Muscle layer of duodenum (tissue), 2 donors: ENCODE measurements at regions not wholly inside any gene's neighbourhood (a gene's known extent, or its start where the extent isn't known, plus 50 kb on each side); places are given as distances from the start of the nearest gene placed in this dataset.

Experiments used
- H3K27ac ChIP-seq: one replicate; pipeline ENCODE4 v1.7.0; 2013; ENCODE audit warnings: mild to moderate bottlenecking, low read length
- H3K27me3 ChIP-seq: one replicate; pipeline ENCODE4 v1.7.0; 2013; ENCODE audit warnings: low read depth, mild to moderate bottlenecking, control low read depth, low read length
- H3K36me3 ChIP-seq, 2 donors: one replicate each; pipeline ENCODE4 v1.7.0; 2013; ENCODE audit warnings: low read length in 2 of 2, control low read depth in 1 of 2, mild to moderate bottlenecking in 1 of 2; ENCODE audit not compliant: insufficient read depth in 2 of 2, control insufficient read depth in 1 of 2
- H3K4me1 ChIP-seq, 2 donors: one replicate each; pipeline ENCODE4 v1.7.0; 2013; ENCODE audit warnings: low read length in 2 of 2, mild to moderate bottlenecking in 2 of 2, control low read depth in 1 of 2, moderate library complexity in 1 of 2; ENCODE audit not compliant: insufficient read depth in 2 of 2, control insufficient read depth in 1 of 2
- H3K4me3 ChIP-seq, 2 donors: one replicate each; pipeline ENCODE4 v1.7.0; 2013; ENCODE audit warnings: low read length in 2 of 2, low read depth in 1 of 2, mild to moderate bottlenecking in 1 of 2
- H3K9me3 ChIP-seq, 2 donors: one replicate each; pipeline ENCODE4 v1.7.0; 2013; ENCODE audit warnings: low read length in 2 of 2, control low read depth in 1 of 2, mild to moderate bottlenecking in 1 of 2; ENCODE audit not compliant: control insufficient read depth in 1 of 2
- donor health status: healthy.

DNA sequence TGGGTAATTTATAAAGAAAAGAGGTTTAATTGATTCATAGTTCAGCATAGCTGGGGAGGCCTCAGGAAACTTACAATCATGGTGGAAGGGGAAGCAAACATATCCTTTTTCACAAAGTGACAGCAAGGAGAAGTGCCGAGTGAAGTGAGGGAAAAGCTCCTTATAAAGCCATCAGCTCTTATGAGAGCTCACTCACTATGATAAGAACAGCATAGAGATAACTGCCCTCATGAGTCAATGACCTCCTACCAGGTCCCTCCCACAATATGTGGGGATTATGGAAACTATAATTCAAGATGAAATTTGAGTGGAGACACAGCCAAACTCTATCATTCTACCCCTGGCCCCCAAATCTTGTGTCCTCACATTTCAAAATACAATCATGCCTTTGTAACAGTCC, 115.8 kb upstream of the LAMA2 start:
- H3K36me3 ChIP-seq: no peaks in the 10 kb centered on the region
- H3K4me1 ChIP-seq: no peaks in the 10 kb centered on the region
- H3K27me3 ChIP-seq: no peaks in the 10 kb centered on the region
- no peak overlapping the region for H3K27ac ChIP-seq
- peaks cover 0 to under 1% of the 10 kb centered on the region in 2 donors for H3K9me3 ChIP-seq
- H3K4me3 ChIP-seq: no peak overlapping the region

GRCh38 chr6:128763599-128764300, 119.2 kb upstream of the LAMA2 start:
- H3K27ac ChIP-seq: no peak overlapping the region
- no peaks in the 10 kb centered on the region for H3K9me3 ChIP-seq
- H3K4me3 ChIP-seq: no peak overlapping the region
- H3K4me1 ChIP-seq: no peaks in the 10 kb centered on the region
- H3K27me3 ChIP-seq: no peaks in the 10 kb centered on the region
- no peaks in the 10 kb centered on the region for H3K36me3 ChIP-seq

- no peaks in the 10 kb centered on the region for H3K4me1 ChIP-seq
- H3K9me3 ChIP-seq: no peaks in the 10 kb centered on the region
- no peak overlapping the region for H3K27ac ChIP-seq
- no peaks in the 10 kb centered on the region for H3K27me3 ChIP-seq
- no peak overlapping the region for H3K4me3 ChIP-seq
- H3K36me3 ChIP-seq: no peaks in the 10 kb centered on the region
Measured at GRCh38 chr6:128759901-128760300, 123.0 kb upstream of the LAMA2 start.

DNA sequence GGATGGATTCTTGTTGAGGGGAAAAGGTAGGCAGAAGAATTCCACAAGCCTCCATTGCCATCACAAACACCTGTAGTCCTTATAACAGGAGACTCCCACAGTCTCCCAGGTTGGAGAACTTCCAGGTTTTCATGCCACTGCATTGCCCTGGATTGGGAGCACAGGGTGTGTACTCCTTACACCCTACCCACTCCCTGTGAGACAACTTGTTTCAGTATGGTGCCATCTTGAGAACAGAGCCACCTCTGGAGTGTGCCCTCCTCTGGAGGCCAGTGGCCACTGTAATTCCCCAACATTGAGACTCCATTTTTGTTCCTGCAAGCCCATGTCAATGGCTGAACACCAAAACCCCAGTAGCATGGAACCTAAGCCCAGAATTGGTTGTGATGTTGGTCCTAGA, 123.5 kb upstream of the LAMA2 start:
- H3K27me3 ChIP-seq: no peaks in the 10 kb centered on the region
- no peak overlapping the region for H3K27ac ChIP-seq
- H3K4me1 ChIP-seq: no peaks in the 10 kb centered on the region
- H3K36me3 ChIP-seq: no peaks in the 10 kb centered on the region
- H3K4me3 ChIP-seq: no peak overlapping the region
- H3K9me3 ChIP-seq: no peaks in the 10 kb centered on the region

GRCh38 chr6:128757961-128758360, 125.0 kb upstream of the LAMA2 start:
- Histone ChIP-seq H3K27me3 (no peaks in the 10 kb centered on the region), H3K9me3 (no peaks in the 10 kb centered on the region), H3K4me3 (no peak overlapping the region), H3K27ac (no peak overlapping the region), H3K36me3 (no peaks in the 10 kb centered on the region), H3K4me1 (no peaks in the 10 kb centered on the region)

DNA sequence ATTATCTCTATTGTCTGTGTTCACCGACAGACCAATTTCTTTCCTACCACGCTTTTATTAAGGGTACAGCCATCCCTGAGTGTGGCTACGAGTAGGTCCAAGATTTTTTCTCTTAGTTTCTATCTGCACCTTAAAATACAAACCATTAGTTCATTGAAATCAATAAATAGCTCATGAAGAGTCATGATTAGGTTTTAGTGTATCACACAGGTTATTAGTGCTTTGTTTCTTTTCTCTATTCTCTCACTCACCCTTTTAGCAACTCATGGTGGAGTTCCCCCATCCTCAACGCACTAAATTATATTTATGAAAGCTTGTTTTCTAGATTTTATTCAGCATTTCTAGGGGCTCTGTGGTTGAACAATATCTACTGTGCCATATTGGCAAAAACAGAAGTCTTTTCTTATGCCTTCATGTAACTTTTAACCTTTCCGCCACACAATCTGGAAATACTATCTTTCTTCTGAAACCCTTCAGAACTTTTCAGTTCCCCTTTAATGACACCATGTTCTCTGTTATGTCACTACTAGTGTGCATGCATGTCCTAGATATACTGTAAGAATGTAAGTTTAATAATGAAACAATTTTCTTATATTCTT, 128.2 kb upstream of the LAMA2 start:
- Histone ChIP-seq H3K9me3 (no peaks in the 10 kb centered on the region), H3K4me3 (no peak overlapping the region), H3K36me3 (no peaks in the 10 kb centered on the region), H3K27me3 (no peaks in the 10 kb centered on the region), H3K4me1 (no peaks in the 10 kb centered on the region), H3K27ac (no peak overlapping the region)

GRCh38 chr6:128743974-128744765, 138.8 kb upstream of the LAMA2 start:
- Histone ChIP-seq H3K36me3 (no peaks in the 10 kb centered on the region), H3K27ac (no peak overlapping the region), H3K4me3 (no peak overlapping the region), H3K27me3 (no peaks in the 10 kb centered on the region), H3K9me3 (no peaks in the 10 kb centered on the region), H3K4me1 (no peaks in the 10 kb centered on the region)

DNA sequence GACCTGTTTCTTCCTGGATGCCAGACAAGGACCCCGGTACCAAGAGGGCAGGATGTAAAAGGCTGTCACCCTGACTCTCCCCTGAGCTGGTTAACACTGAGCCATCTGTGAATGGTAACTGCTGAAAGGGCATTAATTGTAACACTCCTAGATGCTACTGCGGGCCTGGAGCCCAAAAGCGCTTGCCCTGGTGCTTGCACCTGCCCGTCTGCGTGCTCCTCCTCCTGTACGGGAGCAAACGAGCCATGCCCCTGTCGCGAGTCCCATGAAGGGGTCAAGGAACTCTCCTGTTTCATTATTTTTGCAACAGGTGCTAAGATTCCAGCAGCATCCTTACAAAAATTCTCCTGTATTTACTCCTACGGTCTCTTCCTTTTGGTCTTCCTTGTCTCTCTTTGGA, 140.0 kb upstream of the LAMA2 start:
- Histone ChIP-seq H3K27ac (no peak overlapping the region), H3K4me1 (no peaks in the 10 kb centered on the region), H3K4me3 (no peak overlapping the region), H3K27me3 (no peaks in the 10 kb centered on the region), H3K9me3 (no peaks in the 10 kb centered on the region), H3K36me3 (no peaks in the 10 kb centered on the region)

DNA sequence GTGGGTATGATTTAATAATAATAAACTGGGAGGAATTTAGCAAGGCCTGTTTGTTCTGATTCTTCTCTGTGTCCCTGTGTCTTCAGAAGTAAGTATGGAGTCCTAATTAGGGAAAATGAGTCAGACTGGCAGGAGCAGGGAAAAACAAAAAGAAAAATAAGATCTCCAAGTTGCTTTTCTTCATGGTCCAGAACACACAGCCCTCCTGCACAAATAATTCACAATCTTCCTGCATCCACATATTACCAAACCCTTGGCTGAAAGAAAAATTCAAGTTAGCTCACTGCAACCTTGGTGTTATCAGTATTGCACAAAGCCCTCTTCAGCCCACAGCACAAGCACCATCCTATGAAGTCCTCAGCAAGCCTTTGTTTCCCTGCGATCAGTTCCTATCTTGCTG, 142.0 kb upstream of the LAMA2 start:
- Histone ChIP-seq H3K4me3 (no peak overlapping the region), H3K4me1 (no peaks in the 10 kb centered on the region), H3K36me3 (no peaks in the 10 kb centered on the region), H3K9me3 (no peaks in the 10 kb centered on the region), H3K27me3 (no peaks in the 10 kb centered on the region), H3K27ac (no peak overlapping the region)

- Histone ChIP-seq H3K4me3 (no peak overlapping the region), H3K36me3 (no peaks in the 10 kb centered on the region), H3K27me3 (no peaks in the 10 kb centered on the region), H3K4me1 (no peaks in the 10 kb centered on the region), H3K27ac (no peak overlapping the region), H3K9me3 (no peaks in the 10 kb centered on the region)
Measured at GRCh38 chr6:128739112-128739511, 143.8 kb upstream of the LAMA2 start.

GRCh38 chr6:128738112-128738511, 144.8 kb upstream of the LAMA2 start:
- H3K4me1 ChIP-seq: no peaks in the 10 kb centered on the region
- no peaks in the 10 kb centered on the region for H3K9me3 ChIP-seq
- no peaks in the 10 kb centered on the region for H3K36me3 ChIP-seq
- H3K27ac ChIP-seq: no peak overlapping the region
- H3K4me3 ChIP-seq: no peak overlapping the region
- H3K27me3 ChIP-seq: no peaks in the 10 kb centered on the region
